ENCODE measurements at regions not wholly inside any gene's neighbourhood (a gene's known extent, or its start where the extent isn't known, plus 50 kb on each side); places are given as distances from the start of the nearest gene placed in this dataset.

- H3K4me3 ChIP-seq (replicated peaks in 1 of 3; ENCODE audit: insufficient read depth in 1 of 3, low read depth in 2 of 3, low read length in 3 of 3) = no peak overlapping the region
- no peaks in the 10 kb centered on the region for H3K4me1 ChIP-seq (ENCODE audit: insufficient read depth, low read length)
- no peaks in the 10 kb centered on the region for H4K20me1 ChIP-seq (ENCODE audit: insufficient read depth, low read length)
- ChIA-PET POLR2A (no interaction called here), CTCF (ENCODE audit: low intra/inter-chr PET ratio, low total read pairs) (no interaction called here)
- no peaks in the 10 kb centered on the region for H3K79me2 ChIP-seq (ENCODE audit: insufficient read depth, low read length)
- WGBS (ENCODE audit: low lambda C conversion rate) = 0% methylated on average over 1 of the region's 9 CpGs
- no TSS peak for BruUV-seq (replicated peaks)
- H3K4me2 ChIP-seq (ENCODE audit: low read depth, low read length) = no peak overlapping the region
- TF ChIP-seq AGO2 (optimal IDR thresholded peaks at IDR 0.05; ENCODE audit: low read depth, low read length) = no peak
- TF ChIP-seq BHLHE40 (IDR thresholded peaks at IDR 0.05; ENCODE audit: low read length) = no peak
- TF ChIP-seq HMGXB3 (CRISPR knock-in tag; IDR thresholded peaks at IDR 0.05; ENCODE audit: borderline replicate concordance) = no peak
- TF ChIP-seq POLR2AphosphoS2 (IDR thresholded peaks at IDR 0.05; ENCODE audit: low read depth, low read length) = no peak
- no peak for TF ChIP-seq NFIB (CRISPR knock-in tag; IDR thresholded peaks at IDR 0.05; ENCODE audit: borderline replicate concordance)
- no peak for TF ChIP-seq ZBTB4 (CRISPR knock-in tag; IDR thresholded peaks at IDR 0.05; ENCODE audit: borderline replicate concordance)
- TF ChIP-seq ARID3A (IDR thresholded peaks at IDR 0.05; ENCODE audit: low read depth, low read length) = no peak
- H3K27me3 ChIP-seq (ENCODE audit: control insufficient read depth in 1 of 2, insufficient read depth in 2 of 2, low read length in 2 of 2) = no peaks in the 10 kb centered on the region; a peak in 2 of 5 replicates
- H2AFZ ChIP-seq (ENCODE audit: low read length) = no peak overlapping the region
- DNase-seq (ENCODE audit: low spot score) = no peak
- no peak overlapping the region for H3K27ac ChIP-seq (ENCODE audit: extremely low read length, insufficient read depth, low read length)
- ATAC-seq = no peak
- no peaks in the 10 kb centered on the region for H3K36me3 ChIP-seq (replicated peaks in 1 of 2; ENCODE audit: control insufficient read depth in 1 of 2, insufficient read depth in 2 of 2, low read length in 2 of 2)
- intact Hi-C loops (cut with micrococcal nuclease; ENCODE audit: unreplicated experiment) (no loop called here), in situ Hi-C loops (cut with HindIII; ENCODE audit: extremely low pct_ligation_motif_present, low pct_unique_long_range_greater_than_20kb) (no loop called here)
- no peak for FAIRE-seq
- H3K9me3 ChIP-seq (ENCODE audit: low read length) = no peaks in the 10 kb centered on the region
- no peak overlapping the region for H3K9ac ChIP-seq (ENCODE audit: insufficient read depth, low read depth, low read length)
Measured at GRCh38 chr14:105899071-105899641, 372.8 kb downstream of the TMEM121 start.

Measured in HepG2 (cell line).